Chondrocyte (in vitro differentiated cells): ENCODE measurements at regions not wholly inside any gene's neighbourhood (a gene's known extent, or its start where the extent isn't known, plus 50 kb on each side); places are given as distances from the start of the nearest gene placed in this dataset.

Source experiments
- DNase-seq: peaks from one replicate; pipeline ENCODE4 v3.0.0; 2021; ENCODE audit warnings: mixed read lengths, low spot score
- H3K27ac Mint-ChIP-seq: one replicate; pipeline ENCODE4 v1.8.0; 2021; ENCODE audit warnings: mild to moderate bottlenecking, moderate library complexity, mixed read lengths; ENCODE audit not compliant: unreplicated experiment
- H3K27me3 Mint-ChIP-seq: 2 replicates; pipeline ENCODE4 v1.8.0; 2021; ENCODE audit warnings: low read depth, mixed read lengths
- H3K36me3 Mint-ChIP-seq: 2 replicates; pipeline ENCODE4 v1.8.0; 2021; ENCODE audit warnings: low read depth, mixed read lengths
- H3K4me1 Mint-ChIP-seq: 2 replicates; pipeline ENCODE4 v1.8.0; 2021; ENCODE audit warnings: low read depth, mild to moderate bottlenecking, mixed read lengths
- H3K4me3 Mint-ChIP-seq: one replicate; pipeline ENCODE4 v1.8.0; 2021; ENCODE audit warnings: mild to moderate bottlenecking, moderate library complexity, mixed read lengths; ENCODE audit not compliant: unreplicated experiment
- H3K9me3 Mint-ChIP-seq: 2 replicates; pipeline ENCODE4 v1.8.0; 2021; ENCODE audit warnings: low read depth, mixed read lengths
- CTCF ChIP-seq: fragments of 200-600 bp; sonication (generic); IDR thresholded peaks from 2 replicates; pipeline ENCODE4 v1.5.0; 2021; ENCODE audit warnings: antibody characterized with exemption, mild to moderate bottlenecking, moderate library complexity

- peaks cover 36% of the 10 kb centered on the region for H3K27me3 Mint-ChIP-seq
- peaks cover 3% of the 10 kb centered on the region for H3K9me3 Mint-ChIP-seq
- no peak overlapping the region for H3K4me3 Mint-ChIP-seq
- H3K4me1 Mint-ChIP-seq: no peaks in the 10 kb centered on the region
- no peaks in the 10 kb centered on the region for H3K36me3 Mint-ChIP-seq
- DNase-seq: no peak
- H3K27ac Mint-ChIP-seq: no peak overlapping the region
- no peak for TF ChIP-seq CTCF
Measured at GRCh38 chr2:177129610-177130009, 83.0 kb upstream of the HNRNPA3 start.

GRCh38 chr2:177131858-177132257 lies 80.7 kb upstream of the HNRNPA3 start:
- no peak for DNase-seq
- Mint-ChIP-seq H3K4me1 (no peaks in the 10 kb centered on the region), H3K27ac (no peak overlapping the region), H3K9me3 (peaks cover 3% of the 10 kb centered on the region), H3K36me3 (no peaks in the 10 kb centered on the region), H3K4me3 (no peak overlapping the region), H3K27me3 (peaks cover 29% of the 10 kb centered on the region)
- no peak for TF ChIP-seq CTCF

GRCh38 chr2:177138823-177139222 lies 73.8 kb upstream of the HNRNPA3 start:
- Mint-ChIP-seq H3K4me3 (no peak overlapping the region), H3K9me3 (no peaks in the 10 kb centered on the region), H3K4me1 (no peaks in the 10 kb centered on the region), H3K27ac (no peak overlapping the region), H3K27me3 (peaks cover 29% of the 10 kb centered on the region), H3K36me3 (no peaks in the 10 kb centered on the region)
- no peak for DNase-seq
- no peak for TF ChIP-seq CTCF

- H3K4me3 Mint-ChIP-seq: no peak overlapping the region
- no peak for TF ChIP-seq CTCF
- no peaks in the 10 kb centered on the region for H3K9me3 Mint-ChIP-seq
- no peak for DNase-seq
- H3K27ac Mint-ChIP-seq: no peak overlapping the region
- H3K36me3 Mint-ChIP-seq: no peaks in the 10 kb centered on the region
- no peaks in the 10 kb centered on the region for H3K4me1 Mint-ChIP-seq
- H3K27me3 Mint-ChIP-seq: peaks cover 40% of the 10 kb centered on the region
Measured at GRCh38 chr2:177141866-177142265, 70.7 kb upstream of the HNRNPA3 start.

GRCh38 chr2:177143444-177143843 lies 69.2 kb upstream of the HNRNPA3 start:
- H3K36me3 Mint-ChIP-seq: no peaks in the 10 kb centered on the region
- DNase-seq: no peak
- H3K27me3 Mint-ChIP-seq: peaks cover 46% of the 10 kb centered on the region
- no peak overlapping the region for H3K27ac Mint-ChIP-seq
- H3K4me1 Mint-ChIP-seq: peaks cover 6% of the 10 kb centered on the region
- no peak for TF ChIP-seq CTCF
- no peak overlapping the region for H3K4me3 Mint-ChIP-seq
- no peaks in the 10 kb centered on the region for H3K9me3 Mint-ChIP-seq
